Mucosa of stomach (tissue), 1 donor: ENCODE measurements at regions not wholly inside any gene's neighbourhood (a gene's known extent, or its start where the extent isn't known, plus 50 kb on each side); places are given as distances from the start of the nearest gene placed in this dataset.

Source experiments
- H3K27me3 ChIP-seq: one replicate; pipeline ENCODE4 v1.7.0; 2013; ENCODE audit warnings: mild to moderate bottlenecking, low read length; ENCODE audit not compliant: control insufficient read depth, insufficient read depth
- H3K36me3 ChIP-seq: one replicate; pipeline ENCODE4 v1.7.0; 2013; ENCODE audit warnings: low read length; ENCODE audit not compliant: control insufficient read depth, insufficient read depth
- H3K4me1 ChIP-seq: one replicate; pipeline ENCODE4 v1.7.0; 2013; ENCODE audit warnings: mild to moderate bottlenecking, low read length; ENCODE audit not compliant: control insufficient read depth, insufficient read depth
- H3K4me3 ChIP-seq: one replicate; pipeline ENCODE4 v1.7.0; 2013; ENCODE audit warnings: low read length
- H3K9ac ChIP-seq: one replicate; pipeline ENCODE4 v1.7.0; 2013; ENCODE audit warnings: mild to moderate bottlenecking, low read length, moderate library complexity
- H3K9me3 ChIP-seq: one replicate; pipeline ENCODE4 v1.7.0; 2013; ENCODE audit warnings: mild to moderate bottlenecking, low read length, moderate library complexity; ENCODE audit not compliant: control insufficient read depth
- donor health status: Pancreatic carcinoma.

- Histone ChIP-seq H3K4me3 (no peak overlapping the region), H3K36me3 (no peaks in the 10 kb centered on the region), H3K9me3 (no peaks in the 10 kb centered on the region), H3K27me3 (no peaks in the 10 kb centered on the region), H3K4me1 (peaks cover 50% of the 10 kb centered on the region), H3K9ac (no peak overlapping the region)
Measured at GRCh38 chr6:157758516-157759023, 64.5 kb upstream of the SNX9 start.

- Histone ChIP-seq H3K9ac (no peak overlapping the region), H3K27me3 (no peaks in the 10 kb centered on the region), H3K36me3 (no peaks in the 10 kb centered on the region), H3K9me3 (no peaks in the 10 kb centered on the region), H3K4me3 (no peak overlapping the region), H3K4me1 (peaks cover 54% of the 10 kb centered on the region)
Measured at GRCh38 chr6:157759028-157759427, 64.0 kb upstream of the SNX9 start.

- Histone ChIP-seq H3K4me1 (peaks cover 65% of the 10 kb centered on the region), H3K27me3 (no peaks in the 10 kb centered on the region), H3K9ac (no peak overlapping the region), H3K9me3 (no peaks in the 10 kb centered on the region), H3K36me3 (no peaks in the 10 kb centered on the region), H3K4me3 (no peak overlapping the region)
Measured at GRCh38 chr6:157760137-157760536, 62.9 kb upstream of the SNX9 start.

GRCh38 chr6:157760589-157761330 is 62.3 kb upstream of the SNX9 start:
- no peak overlapping the region for H3K4me3 ChIP-seq
- peaks cover 66% of the 10 kb centered on the region for H3K4me1 ChIP-seq
- no peaks in the 10 kb centered on the region for H3K36me3 ChIP-seq
- no peaks in the 10 kb centered on the region for H3K9me3 ChIP-seq
- H3K27me3 ChIP-seq, result no peaks in the 10 kb centered on the region
- H3K9ac ChIP-seq, result no peak overlapping the region

- peaks cover 66% of the 10 kb centered on the region for H3K4me1 ChIP-seq
- H3K27me3 ChIP-seq, result no peaks in the 10 kb centered on the region
Measured at GRCh38 chr6:157761331-157761921, 61.6 kb upstream of the SNX9 start.

GRCh38 chr6:157761926-157762325 is 61.1 kb upstream of the SNX9 start:
- Histone ChIP-seq H3K4me3 (no peak overlapping the region), H3K27me3 (no peaks in the 10 kb centered on the region), H3K9ac (no peak overlapping the region), H3K36me3 (no peaks in the 10 kb centered on the region), H3K9me3 (no peaks in the 10 kb centered on the region), H3K4me1 (peaks cover 63% of the 10 kb centered on the region)

More at GRCh38 chr6:157761331-157761921, 61.6 kb upstream of the SNX9 start:
- Histone ChIP-seq H3K36me3 (no peaks in the 10 kb centered on the region), H3K9ac (no peak overlapping the region), H3K4me3 (no peak overlapping the region), H3K9me3 (no peaks in the 10 kb centered on the region)

- H3K4me1 ChIP-seq, result peaks cover 56% of the 10 kb centered on the region
Measured at GRCh38 chr6:157762636-157763035, 60.4 kb upstream of the SNX9 start.

GRCh38 chr6:157763129-157763903 is 59.7 kb upstream of the SNX9 start:
- no peak overlapping the region for H3K4me3 ChIP-seq
- H3K4me1 ChIP-seq, result peaks cover 56% of the 10 kb centered on the region
- no peaks in the 10 kb centered on the region for H3K27me3 ChIP-seq
- peak overlapping the region; percentile 60 for H3K9ac ChIP-seq
- H3K9me3 ChIP-seq, result no peaks in the 10 kb centered on the region
- H3K36me3 ChIP-seq, result no peaks in the 10 kb centered on the region

More at GRCh38 chr6:157762636-157763035, 60.4 kb upstream of the SNX9 start:
- Histone ChIP-seq H3K4me3 (no peak overlapping the region), H3K36me3 (no peaks in the 10 kb centered on the region), H3K27me3 (no peaks in the 10 kb centered on the region), H3K9me3 (no peaks in the 10 kb centered on the region), H3K9ac (peak overlapping the region; percentile 37)

GRCh38 chr6:157763904-157764177 is 59.2 kb upstream of the SNX9 start:
- no peak overlapping the region for H3K4me3 ChIP-seq
- H3K9me3 ChIP-seq, result no peaks in the 10 kb centered on the region
- no peaks in the 10 kb centered on the region for H3K36me3 ChIP-seq
- no peaks in the 10 kb centered on the region for H3K27me3 ChIP-seq
- H3K9ac ChIP-seq, result peak overlapping the region; percentile 60
- peaks cover 53% of the 10 kb centered on the region for H3K4me1 ChIP-seq

- Histone ChIP-seq H3K4me1 (peaks cover 52% of the 10 kb centered on the region), H3K9me3 (no peaks in the 10 kb centered on the region), H3K36me3 (no peaks in the 10 kb centered on the region), H3K4me3 (no peak overlapping the region), H3K27me3 (no peaks in the 10 kb centered on the region), H3K9ac (peak overlapping the region; percentile 60)
Measured at GRCh38 chr6:157764178-157765068, 58.6 kb upstream of the SNX9 start.

GRCh38 chr6:157766901-157767774 is 55.9 kb upstream of the SNX9 start:
- Histone ChIP-seq H3K36me3 (no peaks in the 10 kb centered on the region), H3K27me3 (no peaks in the 10 kb centered on the region), H3K9ac (no peak overlapping the region), H3K4me3 (no peak overlapping the region), H3K9me3 (no peaks in the 10 kb centered on the region), H3K4me1 (peaks cover 37% of the 10 kb centered on the region)
